ENCODE measurements at regions not wholly inside any gene's neighbourhood (a gene's known extent, or its start where the extent isn't known, plus 50 kb on each side); places are given as distances from the start of the nearest gene placed in this dataset.

GRCh38 chr6:3530515-3530914, 73.7 kb upstream of the SLC22A23 start:
- TF ChIP-seq CTCF (IDR thresholded peaks at IDR 0.05 in 8 of 11, conservative IDR thresholded peaks at IDR 0.05 in 3 of 11) (no peak), POLR2AphosphoS5 (IDR thresholded peaks at IDR 0.05) (no peak), POLR2A (IDR thresholded peaks at IDR 0.05) (no peak)

All from spleen (tissue), 7 donors.